ENCODE measurements at regions not wholly inside any gene's neighbourhood (a gene's known extent, or its start where the extent isn't known, plus 50 kb on each side); places are given as distances from the start of the nearest gene placed in this dataset.

GRCh38 chr1:168443899-168444298 is 99.9 kb downstream of the XCL2 start:
- TF ChIP-seq REST (IDR thresholded peaks at IDR 0.05; ENCODE audit: low read depth) (no peak), CEBPB (IDR thresholded peaks at IDR 0.05) (no peak), USF1 (IDR thresholded peaks at IDR 0.05) (no peak)

GRCh38 chr1:168443356-168443755 is 100.4 kb downstream of the XCL2 start:
- TF ChIP-seq TEAD4 (IDR thresholded peaks at IDR 0.05) (no peak), YY1 (IDR thresholded peaks at IDR 0.05; ENCODE audit: low read depth) (no peak)

- TF ChIP-seq CREB1 (IDR thresholded peaks at IDR 0.05; ENCODE audit: low read depth) (no peak), EP300 (IDR thresholded peaks at IDR 0.05; ENCODE audit: borderline replicate concordance) (no peak), YY1 (IDR thresholded peaks at IDR 0.05; ENCODE audit: low read depth) (no peak), FOXM1 (IDR thresholded peaks at IDR 0.05; ENCODE audit: borderline replicate concordance, low read depth) (no peak), TEAD4 (IDR thresholded peaks at IDR 0.05) (no peak), CEBPB (IDR thresholded peaks at IDR 0.05) (no peak), EGR1 (IDR thresholded peaks at IDR 0.05) (no peak), RAD21 (IDR thresholded peaks at IDR 0.05; ENCODE audit: low read depth) (no peak), MAX (IDR thresholded peaks at IDR 0.05) (no peak), ZBTB7A (IDR thresholded peaks at IDR 0.05; ENCODE audit: low read depth) (no peak), USF1 (IDR thresholded peaks at IDR 0.05) (no peak), TAF1 (IDR thresholded peaks at IDR 0.05; ENCODE audit: low read depth) (no peak), REST (IDR thresholded peaks at IDR 0.05; ENCODE audit: low read depth) (no peak), TCF12 (IDR thresholded peaks at IDR 0.05; ENCODE audit: low read depth) (no peak)
Observed at GRCh38 chr1:168442931-168443330, 100.9 kb downstream of the XCL2 start.

- no peak for TF ChIP-seq YY1 (IDR thresholded peaks at IDR 0.05; ENCODE audit: low read depth)
- no peak for TF ChIP-seq TAF1 (IDR thresholded peaks at IDR 0.05; ENCODE audit: low read depth)
- no peak for TF ChIP-seq TCF12 (IDR thresholded peaks at IDR 0.05; ENCODE audit: low read depth)
- no peak for TF ChIP-seq TEAD4 (IDR thresholded peaks at IDR 0.05)
- no peak for TF ChIP-seq RAD21 (IDR thresholded peaks at IDR 0.05; ENCODE audit: low read depth)
- TF ChIP-seq MAX (IDR thresholded peaks at IDR 0.05), result no peak
- no peak for TF ChIP-seq CEBPB (IDR thresholded peaks at IDR 0.05)
- TF ChIP-seq USF1 (IDR thresholded peaks at IDR 0.05), result no peak
- no peak for TF ChIP-seq FOXM1 (IDR thresholded peaks at IDR 0.05; ENCODE audit: borderline replicate concordance, low read depth)
- TF ChIP-seq NFIC (IDR thresholded peaks at IDR 0.05), result no peak
Observed at GRCh38 chr1:168441745-168442144, 102.1 kb downstream of the XCL2 start.

GRCh38 chr1:168439456-168440375 is 104.1 kb downstream of the XCL2 start:
- TF ChIP-seq RAD21 (IDR thresholded peaks at IDR 0.05; ENCODE audit: low read depth) (peak; percentile 94), YY1 (IDR thresholded peaks at IDR 0.05; ENCODE audit: low read depth) (no peak)

GRCh38 chr1:168438626-168439025 is 105.2 kb downstream of the XCL2 start:
- no peak for TF ChIP-seq TCF12 (IDR thresholded peaks at IDR 0.05; ENCODE audit: low read depth)
- no peak for TF ChIP-seq MAX (IDR thresholded peaks at IDR 0.05)
- TF ChIP-seq ZBTB7A (IDR thresholded peaks at IDR 0.05; ENCODE audit: low read depth), result no peak
- no peak for TF ChIP-seq CEBPB (IDR thresholded peaks at IDR 0.05)
- TF ChIP-seq RAD21 (IDR thresholded peaks at IDR 0.05; ENCODE audit: low read depth), result no peak
- TF ChIP-seq USF1 (IDR thresholded peaks at IDR 0.05), result no peak
- no peak for TF ChIP-seq TAF1 (IDR thresholded peaks at IDR 0.05; ENCODE audit: low read depth)
- TF ChIP-seq NFIC (IDR thresholded peaks at IDR 0.05), result no peak
- no peak for TF ChIP-seq EP300 (IDR thresholded peaks at IDR 0.05; ENCODE audit: borderline replicate concordance)
- no peak for TF ChIP-seq YY1 (IDR thresholded peaks at IDR 0.05; ENCODE audit: low read depth)
- TF ChIP-seq FOXM1 (IDR thresholded peaks at IDR 0.05; ENCODE audit: borderline replicate concordance, low read depth), result no peak
- no peak for TF ChIP-seq EGR1 (IDR thresholded peaks at IDR 0.05)
- TF ChIP-seq REST (IDR thresholded peaks at IDR 0.05; ENCODE audit: low read depth), result no peak
- TF ChIP-seq TEAD4 (IDR thresholded peaks at IDR 0.05), result no peak
- TF ChIP-seq CREB1 (IDR thresholded peaks at IDR 0.05; ENCODE audit: low read depth), result no peak
